PC-3 (cell line): ENCODE measurements at regions not wholly inside any gene's neighbourhood (a gene's known extent, or its start where the extent isn't known, plus 50 kb on each side); places are given as distances from the start of the nearest gene placed in this dataset.

ENCODE experiments used
- ATAC-seq: fragments of 200-7000 bp; cut with Tn5 transposase; 2 replicates; pipeline ENCODE4 v1.9.1; 2020; ENCODE audit warnings: mild to moderate bottlenecking, moderate library complexity
- BruUV-seq: library from RNA; stranded (reverse); fragments of 400-500 nt; replicated peaks from 2 replicates; lab custom pipeline; 2021; lab: Mats Ljungman, UMichigan
- CTCF ChIA-PET: fragments of 300-600 bp; sonication (Branson Sonifier 250); formaldehyde crosslinking; loops from one replicate; lab custom pipeline; 2022; ENCODE audit warnings: antibody characterized with exemption; lab: Charles Lee
- POLR2A ChIA-PET: fragments of 300-600 bp; sonication (Branson Sonifier 250); formaldehyde crosslinking; loops from one replicate; lab custom pipeline; 2022; ENCODE audit warnings: antibody characterized with exemption; ENCODE audit not compliant: unreplicated experiment; lab: Charles Lee
- DNase-seq: peaks from one replicate; pipeline ENCODE4 v3.0.0-alpha.2; 2015
- H2AFZ ChIP-seq: fragments of 300-600 bp; sonication (generic); 2 replicates; pipeline ENCODE4 v1.6.0; 2016; ENCODE audit warnings: antibody characterized with exemption, low read length
- H3F3A ChIP-seq: fragments of 300-600 bp; sonication (generic); one replicate; pipeline ENCODE4 v1.6.0; 2017; ENCODE audit warnings: antibody characterized with exemption, low read length, control low read depth, mild to moderate bottlenecking; ENCODE audit not compliant: unreplicated experiment
- H3K27ac ChIP-seq: fragments of 300-600 bp; sonication (generic); 2 replicates; pipeline ENCODE4 v1.5.1; 2016; ENCODE audit warnings: mild to moderate bottlenecking, low read length
- H3K27me3 ChIP-seq: fragments of 300-600 bp; sonication (generic); 2 replicates; pipeline ENCODE4 v1.6.1; 2016; ENCODE audit warnings: low read length, mixed read lengths
- H3K36me3 ChIP-seq: fragments of 300-600 bp; sonication (generic); 2 replicates; pipeline ENCODE4 v1.6.1; 2016; ENCODE audit warnings: low read depth, mixed run types, low read length, mixed read lengths
- H3K4me1 ChIP-seq: fragments of 300-600 bp; sonication (generic); 2 replicates; pipeline ENCODE4 v1.5.1; 2016; ENCODE audit warnings: low read length; ENCODE audit not compliant: insufficient read depth
- H3K4me2 ChIP-seq: fragments of 300-600 bp; sonication (generic); 2 replicates; pipeline ENCODE4 v1.6.0; 2016; ENCODE audit warnings: low read length
- H3K4me3 ChIP-seq: fragments of 300-600 bp; sonication (generic); 2 replicates; pipeline ENCODE4 v1.5.1; 2016; ENCODE audit warnings: mild to moderate bottlenecking, low read length, mixed read lengths
- H3K79me2 ChIP-seq: fragments of 300-600 bp; sonication (generic); 2 replicates; pipeline ENCODE4 v1.6.1; 2017; ENCODE audit warnings: low read length, mixed read lengths
- H3K9ac ChIP-seq: fragments of 300-600 bp; sonication (generic); 2 replicates; pipeline ENCODE4 v1.6.0; 2016; ENCODE audit warnings: mild to moderate bottlenecking, low read length
- H3K9me2 ChIP-seq: fragments of 300-600 bp; sonication (generic); replicated peaks from 2 replicates; pipeline ENCODE4 v1.6.1; 2016; ENCODE audit warnings: mixed run types, low read length, mixed read lengths
- H3K9me3 ChIP-seq: fragments of 300-600 bp; sonication (generic); 2 replicates; pipeline ENCODE4 v1.6.1; 2016; ENCODE audit warnings: low read length, mixed read lengths
- H4K20me1 ChIP-seq: fragments of 300-600 bp; sonication (generic); 2 replicates; pipeline ENCODE4 v1.6.1; 2016; ENCODE audit warnings: low read length, mixed read lengths
- EZH2 ChIP-seq: fragments of 300-600 bp; sonication (generic); IDR thresholded peaks from one replicate; pipeline ENCODE4 v1.6.1; 2017; ENCODE audit warnings: antibody characterized with exemption, mild to moderate bottlenecking, low read length; ENCODE audit not compliant: unreplicated experiment
- EZH2phosphoT487 ChIP-seq: fragments of 300-600 bp; sonication (generic); IDR thresholded peaks from 2 replicates; pipeline ENCODE4 v1.6.1; 2018; ENCODE audit warnings: mild to moderate bottlenecking, antibody characterized with exemption, low read length, borderline replicate concordance
- intact Hi-C: fragments of 100-400 bp; cut with micrococcal nuclease; formaldehyde crosslinking; loops from 2 replicates; pipeline ENCODE4 v1.9.0; 2023
- TF ChIP-seq, protein P1 (sequence below): fragments of 300-600 bp; sonication (generic); conservative IDR thresholded peaks from 2 replicates; pipeline ENCODE4 v1.5.1; 2017; ENCODE audit warnings: antibody characterized with exemption, low read depth, mild to moderate bottlenecking, low read length

DNA sequence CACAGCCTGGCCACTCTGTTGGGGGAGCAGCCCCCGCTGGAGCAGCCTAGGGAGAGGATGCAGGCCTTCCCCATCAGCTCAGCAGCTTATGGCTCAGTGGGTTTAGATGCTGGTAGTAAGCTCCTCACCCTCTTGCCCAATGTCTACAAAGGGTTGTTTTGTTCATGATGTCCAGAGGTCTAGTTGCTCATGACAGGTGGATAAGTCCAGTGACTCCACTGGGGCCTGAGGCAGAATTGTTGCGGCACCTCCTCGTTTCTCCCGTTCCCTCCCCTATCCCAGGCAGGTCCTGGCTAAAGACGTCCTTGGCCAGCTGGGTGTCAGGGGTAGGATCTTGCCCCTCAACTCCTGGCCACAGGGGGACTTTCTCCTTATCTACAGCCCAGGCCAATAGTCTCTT is 233.5 kb upstream of the B3GAT1 start:
- intact Hi-C loops, result no loop called here
- TF ChIP-seq EZH2 (no peak), EZH2phosphoT487 (no peak)
- TF ChIP-seq, protein P1, sequence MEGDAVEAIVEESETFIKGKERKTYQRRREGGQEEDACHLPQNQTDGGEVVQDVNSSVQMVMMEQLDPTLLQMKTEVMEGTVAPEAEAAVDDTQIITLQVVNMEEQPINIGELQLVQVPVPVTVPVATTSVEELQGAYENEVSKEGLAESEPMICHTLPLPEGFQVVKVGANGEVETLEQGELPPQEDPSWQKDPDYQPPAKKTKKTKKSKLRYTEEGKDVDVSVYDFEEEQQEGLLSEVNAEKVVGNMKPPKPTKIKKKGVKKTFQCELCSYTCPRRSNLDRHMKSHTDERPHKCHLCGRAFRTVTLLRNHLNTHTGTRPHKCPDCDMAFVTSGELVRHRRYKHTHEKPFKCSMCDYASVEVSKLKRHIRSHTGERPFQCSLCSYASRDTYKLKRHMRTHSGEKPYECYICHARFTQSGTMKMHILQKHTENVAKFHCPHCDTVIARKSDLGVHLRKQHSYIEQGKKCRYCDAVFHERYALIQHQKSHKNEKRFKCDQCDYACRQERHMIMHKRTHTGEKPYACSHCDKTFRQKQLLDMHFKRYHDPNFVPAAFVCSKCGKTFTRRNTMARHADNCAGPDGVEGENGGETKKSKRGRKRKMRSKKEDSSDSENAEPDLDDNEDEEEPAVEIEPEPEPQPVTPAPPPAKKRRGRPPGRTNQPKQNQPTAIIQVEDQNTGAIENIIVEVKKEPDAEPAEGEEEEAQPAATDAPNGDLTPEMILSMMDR, result no peak
- no peak for ATAC-seq

DNA sequence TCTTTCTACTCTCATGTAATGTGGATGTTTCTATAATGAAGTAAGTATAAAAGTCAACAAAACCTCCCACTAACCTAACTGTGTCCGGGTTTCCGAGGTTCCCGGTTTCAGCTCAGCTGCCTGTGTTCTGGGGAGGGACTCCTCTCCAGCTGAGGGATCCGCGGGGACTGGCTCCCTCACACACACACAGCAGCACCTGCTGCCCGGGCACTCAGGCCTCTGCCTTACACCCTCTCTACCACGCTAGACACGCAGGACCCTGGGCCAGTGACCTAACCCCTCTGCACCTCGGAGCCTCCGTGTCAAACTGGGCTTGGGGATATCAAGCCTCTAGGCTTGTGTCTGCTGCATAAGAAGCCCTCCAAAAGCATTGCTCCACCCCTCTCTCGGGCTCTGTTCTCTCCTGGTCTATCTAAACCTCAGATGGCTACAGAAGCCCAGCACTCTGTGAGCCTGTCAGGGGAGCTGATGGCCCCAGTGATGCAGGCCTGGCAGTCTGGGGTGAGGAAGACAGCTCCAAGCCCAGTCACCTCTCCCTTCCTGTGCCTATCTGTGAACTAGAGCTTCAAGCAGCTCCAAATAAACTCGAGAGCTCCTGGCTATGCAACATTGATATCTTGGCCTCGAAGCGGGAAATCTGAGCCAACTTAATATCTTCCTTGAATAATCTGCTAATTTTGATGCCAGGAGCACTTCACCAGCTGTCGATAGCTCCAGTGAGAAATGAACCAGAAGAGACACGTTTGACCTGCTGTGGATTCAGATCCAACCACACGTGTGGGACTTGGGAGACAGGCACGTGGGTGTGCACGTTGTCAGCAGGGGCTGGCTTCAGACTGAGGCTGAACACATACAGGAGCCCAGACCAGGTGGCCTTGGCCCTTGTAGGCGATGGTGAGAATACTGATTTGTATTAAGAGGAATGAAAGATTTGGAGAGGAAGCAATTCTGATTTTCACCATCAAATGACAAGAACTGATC is 232.7 kb upstream of the B3GAT1 start:
- DNase-seq (no peak), ATAC-seq (no peak)
- Histone ChIP-seq H3K9me3 (no peaks in the 10 kb centered on the region), H3K27me3 (peaks cover 47% of the 10 kb centered on the region), H3K9me2 (no peaks in the 10 kb centered on the region), H3K36me3 (no peaks in the 10 kb centered on the region), H4K20me1 (no peaks in the 10 kb centered on the region), H3K9ac (no peak overlapping the region), H3F3A (no peaks in the 10 kb centered on the region), H2AFZ (no peak overlapping the region), H3K4me2 (no peak overlapping the region), H3K79me2 (no peaks in the 10 kb centered on the region), H3K27ac (no peak overlapping the region), H3K4me1 (no peaks in the 10 kb centered on the region), H3K4me3 (no peak overlapping the region)
- ChIA-PET POLR2A (no interaction called here), CTCF (no interaction called here)
- no TSS peak for BruUV-seq
- TF ChIP-seq, protein P1, result no peak
- no peak for TF ChIP-seq EZH2
- no peak for TF ChIP-seq EZH2phosphoT487
- intact Hi-C loops, result no loop called here

More for the DNA sequence above, 233.5 kb upstream of the B3GAT1 start:
- Histone ChIP-seq H3K27me3 (peaks cover 47% of the 10 kb centered on the region), H3K9ac (no peak overlapping the region), H3K9me2 (no peaks in the 10 kb centered on the region), H3K79me2 (no peaks in the 10 kb centered on the region), H3K9me3 (no peaks in the 10 kb centered on the region), H3K4me2 (no peak overlapping the region), H4K20me1 (no peaks in the 10 kb centered on the region), H2AFZ (no peak overlapping the region), H3K27ac (no peak overlapping the region), H3K36me3 (no peaks in the 10 kb centered on the region), H3F3A (no peaks in the 10 kb centered on the region), H3K4me3 (no peak overlapping the region), H3K4me1 (no peaks in the 10 kb centered on the region)
- no TSS peak for BruUV-seq
- no peak for DNase-seq
- CTCF ChIA-PET, result no interaction called here
- POLR2A ChIA-PET, result no interaction called here
